NCI-H2171 treated with DMSO at 0.1 percent for 48 hours (cell line): ENCODE measurements at regions not wholly inside any gene's neighbourhood (a gene's known extent, or its start where the extent isn't known, plus 50 kb on each side); places are given as distances from the start of the nearest gene placed in this dataset.

Experiments used
- DNase-seq: peaks from one replicate; lab custom pipeline; 2025; lab: John Stamatoyannopoulos, UW

DNA sequence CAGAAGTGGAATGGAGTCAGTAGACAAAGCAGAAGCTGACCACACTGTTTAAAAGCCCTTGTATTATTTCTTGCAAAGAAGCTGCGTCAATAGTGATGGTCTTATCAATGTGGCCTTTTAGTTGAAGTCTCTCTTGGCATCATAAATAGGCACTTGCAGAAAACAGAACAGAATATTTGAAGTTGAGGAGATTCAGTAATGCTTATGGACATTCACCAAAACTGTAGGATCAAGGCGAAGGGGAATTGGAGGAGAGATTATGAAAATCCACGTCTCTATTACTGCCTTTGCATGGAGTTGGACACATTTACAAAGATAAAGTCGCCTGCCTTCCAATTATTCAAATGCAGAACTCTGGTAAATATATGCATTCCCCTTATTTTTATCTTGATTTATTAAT lies 1482.8 kb downstream of the EFNB2 start:
- no peak for DNase-seq

DNA sequence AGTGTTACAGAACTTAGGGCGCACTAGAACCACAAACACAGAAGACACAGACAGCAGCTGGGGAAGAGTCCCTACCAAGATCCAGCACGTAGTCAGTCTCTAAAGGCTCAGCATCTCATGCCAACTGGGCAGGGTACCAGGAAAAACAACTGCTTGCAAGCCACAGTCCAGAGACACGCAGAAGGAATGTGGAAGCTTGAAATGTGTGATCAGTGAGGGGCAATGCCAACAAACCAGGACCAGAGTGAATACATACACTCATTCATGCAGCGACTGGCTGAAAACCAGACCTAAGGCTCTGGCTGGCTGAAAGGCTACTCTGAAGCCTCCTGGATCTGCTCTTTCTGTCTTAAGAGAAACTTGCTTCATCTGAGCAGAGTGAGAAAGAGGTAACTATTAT lies 1484.8 kb downstream of the EFNB2 start:
- no peak for DNase-seq

DNA sequence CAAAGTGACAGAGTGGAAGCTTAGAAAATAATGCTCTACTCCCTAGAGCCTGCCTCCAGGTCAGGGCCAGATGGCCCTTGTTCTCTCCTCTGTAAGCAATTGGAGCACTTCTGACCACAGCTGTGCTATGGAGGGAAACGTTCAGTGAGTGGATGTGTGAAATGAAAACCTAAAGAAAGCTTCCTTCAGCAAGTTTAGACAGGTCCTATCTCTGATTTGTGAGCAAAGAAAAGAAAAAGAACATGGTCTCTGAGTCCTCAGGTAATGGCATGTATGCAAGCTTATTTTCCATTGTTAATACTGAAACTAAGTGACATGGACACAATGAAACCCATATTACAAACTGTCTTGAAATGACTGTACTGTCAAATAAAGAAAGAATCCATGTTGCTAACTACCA lies 1486.8 kb downstream of the EFNB2 start:
- peak; percentile 93 for DNase-seq

DNA sequence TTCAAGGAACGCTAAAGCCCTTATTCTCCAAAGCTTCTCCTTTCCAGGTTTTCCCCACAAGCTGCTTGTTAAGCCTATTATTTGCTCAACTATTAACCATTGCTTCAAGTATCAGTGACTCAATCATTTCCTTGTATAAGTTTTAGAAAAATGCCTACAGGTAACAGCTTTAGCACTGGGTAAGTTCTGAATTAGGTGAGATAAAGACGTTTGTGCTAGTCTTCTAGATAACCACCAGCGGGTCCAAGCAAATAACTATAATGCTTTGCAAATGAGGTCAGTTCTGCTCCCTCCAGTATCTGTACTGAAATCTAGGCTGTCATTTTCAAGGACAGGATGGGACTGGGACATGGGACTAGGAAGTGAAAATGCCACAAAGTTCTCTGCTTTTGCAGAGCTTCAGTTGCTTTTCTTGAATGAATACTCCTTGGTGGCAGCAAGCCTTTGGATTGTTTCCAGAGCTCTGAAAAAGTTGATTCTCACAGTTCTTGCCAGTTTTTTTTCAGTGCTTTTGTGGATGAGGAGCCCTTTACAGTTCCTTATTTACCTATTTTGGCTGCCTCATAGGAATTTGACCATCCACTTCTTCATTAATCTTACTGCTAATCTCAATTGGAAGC lies 1487.7 kb downstream of the EFNB2 start:
- DNase-seq, result peak; percentile 7

DNA sequence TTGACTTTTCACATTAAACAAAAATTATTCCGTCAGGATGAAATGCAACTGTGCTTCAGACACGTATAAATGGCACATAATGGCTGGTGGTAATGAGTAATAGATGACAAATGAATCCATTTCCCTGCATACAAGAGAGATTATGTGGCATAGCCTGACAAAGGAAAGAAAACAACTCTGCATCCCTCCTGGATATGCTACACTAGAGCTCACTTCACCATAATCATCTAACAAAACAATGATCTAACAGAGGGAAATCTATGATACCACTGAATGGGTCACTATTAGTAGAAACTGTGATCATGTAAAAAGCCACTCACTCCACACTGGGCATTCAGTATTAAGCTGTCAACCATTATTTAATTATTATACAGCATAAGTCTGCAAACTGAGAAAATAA lies 1498.4 kb downstream of the EFNB2 start:
- no peak for DNase-seq

DNA sequence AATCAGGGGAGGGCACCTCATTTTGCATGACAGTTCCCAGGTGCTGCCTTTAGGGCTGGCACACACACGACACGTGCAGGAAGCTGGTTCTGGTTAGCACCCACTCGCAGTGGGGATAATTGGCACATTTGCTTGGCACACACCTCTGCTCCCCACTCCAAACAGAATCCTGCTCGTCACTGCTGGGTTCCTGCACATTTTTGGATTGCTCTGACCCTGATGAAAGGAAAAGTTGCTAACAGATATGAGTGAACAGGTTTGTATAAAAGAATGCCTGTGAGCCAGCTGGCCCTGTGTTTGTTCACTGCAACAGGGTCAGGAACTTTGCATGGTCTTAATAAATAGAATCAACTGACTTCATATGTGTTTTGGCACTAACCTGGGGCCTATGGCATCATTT lies 1500.4 kb downstream of the EFNB2 start:
- no peak for DNase-seq

DNA sequence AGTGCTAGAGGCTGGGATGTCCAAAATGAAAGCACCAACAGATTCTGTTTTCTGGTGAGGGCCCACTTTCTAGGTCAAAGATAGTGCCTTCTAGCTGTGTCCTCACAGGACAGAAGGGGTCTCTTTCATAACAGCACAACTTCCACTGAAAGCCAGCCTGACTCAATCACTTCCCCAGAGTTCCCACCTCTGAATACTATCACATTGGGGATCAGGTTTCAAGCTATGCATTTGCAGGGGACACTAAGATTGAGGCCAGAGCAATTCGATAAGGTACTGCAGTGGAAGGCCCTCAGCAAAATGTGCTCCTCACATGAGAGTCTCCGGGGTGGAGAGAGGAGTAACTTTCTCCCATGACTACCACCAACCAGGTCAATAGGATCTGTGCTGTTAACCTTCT lies 1501.5 kb downstream of the EFNB2 start:
- DNase-seq, result no peak

DNA sequence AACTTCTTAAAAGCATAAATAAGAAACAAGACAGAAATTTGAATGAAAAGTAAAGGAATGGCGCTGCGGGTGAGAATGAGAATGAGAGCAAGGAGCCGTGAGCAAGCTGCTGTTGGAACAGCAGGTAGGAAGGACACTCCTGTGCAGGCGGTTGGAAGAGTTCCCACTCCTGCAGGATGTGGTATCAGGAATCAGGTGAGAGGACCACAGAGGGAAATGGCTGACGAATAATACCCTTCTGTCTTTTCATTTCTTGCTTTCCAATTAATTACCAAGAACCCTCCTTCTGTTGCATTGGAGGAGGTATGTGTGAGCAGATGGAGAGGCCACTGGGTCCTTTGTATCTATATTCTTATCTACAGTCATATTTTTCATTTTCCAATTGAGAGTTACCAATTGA lies 1504.2 kb downstream of the EFNB2 start:
- peak; percentile 56 for DNase-seq

DNA sequence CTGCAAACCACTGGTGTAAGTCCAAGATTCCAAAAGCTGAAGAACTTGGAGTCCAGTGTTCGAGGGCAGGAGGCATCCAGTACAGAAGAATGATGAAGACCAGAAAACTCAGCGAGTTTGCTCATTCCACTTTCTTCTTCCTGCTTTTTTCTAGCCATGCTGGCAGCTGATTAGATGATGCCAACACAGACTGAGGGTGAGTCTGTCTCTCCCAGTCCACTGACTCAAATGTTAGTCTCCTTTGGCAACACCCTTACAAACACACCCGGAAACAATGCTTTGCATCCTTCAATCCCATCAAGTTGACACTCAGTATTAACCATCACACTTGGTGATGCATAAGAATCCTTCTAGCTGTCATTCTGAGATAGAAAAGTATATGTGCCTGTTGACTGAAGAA lies 1504.6 kb downstream of the EFNB2 start:
- no peak for DNase-seq

DNA sequence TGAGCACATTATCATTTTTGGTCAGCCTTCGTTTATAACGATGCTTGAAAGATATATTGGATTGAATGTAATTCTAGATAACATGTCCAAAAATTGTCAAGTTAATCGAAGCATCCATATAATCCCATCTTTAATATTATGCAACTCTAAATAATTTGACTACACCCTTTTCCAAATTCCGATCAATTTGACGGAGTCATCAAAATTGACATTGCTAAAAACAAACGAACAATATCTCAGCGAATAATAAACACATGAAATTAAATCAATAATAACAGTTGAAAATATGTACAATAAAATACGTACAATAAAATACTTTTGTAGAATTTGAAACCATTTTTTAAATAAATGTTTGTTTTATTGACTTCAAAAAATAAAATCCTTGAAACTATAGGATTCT lies 1516.4 kb downstream of the EFNB2 start:
- no peak for DNase-seq

DNA sequence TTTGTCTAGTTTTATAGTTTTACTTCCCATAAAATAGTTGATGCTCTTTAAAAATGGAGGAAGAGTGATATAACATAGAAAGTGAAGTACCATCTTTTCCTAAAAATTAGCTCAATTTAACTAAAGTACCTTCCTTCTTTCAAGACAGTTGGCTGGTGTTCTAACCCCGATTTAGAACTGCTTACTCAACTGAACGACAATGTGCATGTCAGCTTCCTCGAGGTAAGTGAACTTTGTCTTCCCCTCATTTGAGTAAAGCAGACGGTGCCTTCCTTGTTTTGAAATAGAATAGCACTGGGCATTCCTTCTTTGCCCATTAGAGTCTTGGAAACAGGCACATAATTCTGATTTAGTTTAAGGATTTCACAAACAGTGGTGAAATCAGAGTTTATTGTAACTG lies 1519.2 kb downstream of the EFNB2 start:
- DNase-seq, result no peak

DNA sequence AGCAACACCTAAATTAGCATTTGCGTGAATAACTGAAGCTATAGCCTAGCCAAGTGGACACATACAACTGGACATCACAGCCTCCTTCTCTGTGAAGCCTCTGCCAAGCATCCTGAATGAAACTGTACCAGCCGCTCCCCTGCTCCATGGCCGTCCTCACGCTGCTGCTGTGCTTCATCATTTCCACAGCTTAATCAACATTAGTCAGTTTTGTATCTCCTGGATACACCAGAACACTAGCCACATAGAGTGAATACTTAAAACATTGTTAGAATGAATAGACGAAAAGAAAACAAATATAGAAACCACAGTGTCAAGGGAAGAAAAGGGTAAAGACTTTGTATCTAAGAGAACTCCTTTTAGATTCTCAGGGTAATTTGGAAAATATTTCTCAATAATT lies 1526.9 kb downstream of the EFNB2 start:
- DNase-seq, result no peak

DNA sequence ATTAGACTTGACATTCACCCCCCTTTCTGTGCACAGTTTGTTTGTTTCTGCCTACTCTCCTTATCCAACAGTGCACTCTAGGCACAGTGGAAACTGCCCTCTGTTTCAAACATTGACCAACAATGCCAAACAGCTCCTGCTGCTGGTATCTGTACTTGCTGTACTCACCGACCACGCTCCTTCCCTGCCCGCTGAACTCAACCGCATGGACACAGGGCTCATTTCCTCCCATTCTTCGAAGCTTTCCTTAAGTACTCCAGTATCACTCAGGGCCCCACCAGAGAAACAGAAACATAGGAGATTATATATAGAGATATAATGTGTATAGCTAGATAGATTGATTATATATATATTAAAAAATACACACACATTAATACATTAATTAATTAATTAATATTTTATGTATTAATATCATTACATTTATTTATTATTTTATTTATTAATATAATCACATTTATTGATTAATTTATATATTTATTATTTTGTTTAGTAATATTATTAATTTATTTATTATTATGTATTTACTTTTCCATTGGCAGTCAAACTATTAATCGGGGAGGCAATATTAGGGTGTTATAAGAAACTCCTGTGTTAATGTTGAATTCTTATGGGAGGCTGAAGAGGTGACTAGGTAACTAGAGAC lies 1528.2 kb downstream of the EFNB2 start:
- DNase-seq, result no peak

DNA sequence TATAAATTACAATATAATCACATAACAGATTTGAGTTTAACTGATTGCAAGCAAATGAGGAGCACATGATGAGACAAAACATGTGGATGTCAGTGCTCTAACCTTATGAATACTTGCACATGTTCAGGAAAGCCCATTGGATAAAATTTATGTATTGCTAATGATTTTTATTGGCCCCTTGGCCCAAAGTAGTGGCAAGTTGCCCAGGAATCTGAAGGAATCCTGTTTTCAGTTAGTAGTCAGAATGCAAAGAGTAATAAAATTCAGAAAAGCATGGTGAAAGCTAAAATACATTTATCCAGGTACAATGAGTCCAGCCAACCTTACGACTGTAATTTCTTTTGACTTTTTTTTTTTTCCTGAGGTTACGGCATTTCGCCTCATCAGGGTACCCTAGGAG lies 1539.4 kb downstream of the EFNB2 start:
- no peak for DNase-seq

DNA sequence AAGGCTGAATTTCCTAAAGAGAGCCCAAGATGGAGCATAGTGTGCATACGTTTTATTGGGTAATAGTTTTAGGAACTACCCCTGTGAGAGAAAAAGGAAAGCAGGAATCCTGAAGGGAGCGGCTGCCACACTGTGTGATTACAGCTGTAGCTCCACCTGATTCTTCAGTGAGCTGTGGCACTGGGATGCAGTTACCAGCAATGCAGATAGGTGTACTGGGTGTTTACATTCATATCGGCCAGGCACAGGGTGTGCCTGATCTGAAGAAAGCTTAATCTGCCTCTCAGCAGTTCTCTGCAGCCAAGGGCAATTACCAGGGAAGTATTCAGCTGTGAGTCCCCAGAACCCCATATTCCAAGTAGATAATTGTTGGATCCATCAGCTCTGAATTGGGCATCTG lies 1541.8 kb downstream of the EFNB2 start:
- DNase-seq, result no peak

DNA sequence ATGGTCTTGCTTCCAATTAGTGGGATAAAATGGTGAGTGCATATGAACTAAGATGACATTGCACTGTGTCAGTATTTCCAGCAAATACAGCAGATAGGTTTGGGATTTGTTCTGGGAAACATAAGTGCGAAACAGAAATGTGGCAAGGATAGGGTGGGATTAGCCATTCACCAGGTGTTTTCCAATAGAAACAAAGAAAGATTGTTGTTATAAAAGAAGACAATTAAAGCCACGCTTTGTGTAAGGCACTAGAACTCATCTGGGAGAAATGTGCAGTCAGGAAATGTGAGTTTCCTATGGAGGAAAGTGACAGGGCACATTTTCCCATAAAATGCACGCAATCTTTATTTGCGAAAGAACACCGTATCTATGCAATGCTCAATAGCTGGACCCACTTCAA lies 1547.8 kb downstream of the EFNB2 start:
- no peak for DNase-seq

DNA sequence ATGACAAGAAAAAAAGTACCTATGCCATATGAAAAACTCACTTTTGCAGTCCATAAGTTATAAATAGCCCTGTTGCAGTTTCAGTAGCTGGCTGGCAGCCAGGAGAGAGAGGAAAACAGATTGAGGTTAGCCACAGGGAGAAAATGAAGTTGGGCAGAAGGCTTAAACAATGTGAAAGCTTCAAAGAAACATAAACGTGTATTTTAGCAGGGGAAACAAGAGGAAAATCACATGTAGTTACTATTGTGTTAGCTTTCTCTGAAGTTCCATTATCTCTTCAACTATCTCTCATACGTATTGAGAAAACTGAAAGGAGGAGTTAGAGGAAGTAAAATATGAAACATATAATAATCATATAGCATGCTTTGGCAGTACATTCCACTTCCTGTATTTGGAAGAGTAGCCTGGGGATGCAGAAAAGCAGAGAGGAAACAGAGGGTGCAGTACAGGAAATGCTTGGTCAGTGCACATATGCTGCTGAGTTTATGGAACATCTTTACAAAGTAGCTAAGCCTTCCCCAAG lies 1551.1 kb downstream of the EFNB2 start:
- peak; percentile 74 for DNase-seq

DNA sequence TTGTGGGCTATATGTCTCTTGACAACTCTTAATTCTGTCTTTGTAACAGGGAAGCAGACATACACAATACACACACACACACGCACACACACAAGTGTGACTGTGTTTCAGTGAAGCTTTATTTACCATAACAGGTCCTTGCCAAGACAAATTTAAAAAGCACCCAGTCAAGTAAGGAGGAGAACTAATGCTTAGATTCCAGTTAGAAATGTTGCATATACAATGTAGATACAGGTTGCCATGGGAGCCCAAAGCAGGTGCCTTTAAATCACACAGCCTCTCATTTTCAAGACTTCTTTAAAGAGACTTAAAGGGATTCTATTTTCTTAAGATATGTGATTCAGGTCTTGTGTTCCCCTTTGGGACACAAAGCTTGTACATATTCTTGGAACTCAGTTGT lies 1551.9 kb downstream of the EFNB2 start:
- DNase-seq, result no peak

DNA sequence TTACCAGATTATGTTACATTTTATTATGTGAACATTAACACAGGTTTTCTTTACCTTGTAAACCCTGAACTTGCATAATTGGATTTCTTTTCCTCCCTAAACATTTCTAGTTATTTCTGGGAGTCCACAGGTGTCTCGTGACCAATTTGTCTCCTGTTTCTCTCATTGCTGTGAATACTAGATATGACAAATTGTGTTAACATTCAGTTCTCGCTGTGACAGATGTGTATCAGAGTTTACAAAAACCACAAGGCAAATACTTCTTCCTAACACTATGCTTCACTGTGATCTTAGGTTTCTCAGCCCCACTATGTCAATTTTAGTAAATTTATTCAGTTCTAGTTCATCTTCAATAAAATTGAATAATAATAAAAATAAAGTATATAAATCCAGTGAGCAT lies 1554.9 kb downstream of the EFNB2 start:
- DNase-seq, result peak; percentile 31

DNA sequence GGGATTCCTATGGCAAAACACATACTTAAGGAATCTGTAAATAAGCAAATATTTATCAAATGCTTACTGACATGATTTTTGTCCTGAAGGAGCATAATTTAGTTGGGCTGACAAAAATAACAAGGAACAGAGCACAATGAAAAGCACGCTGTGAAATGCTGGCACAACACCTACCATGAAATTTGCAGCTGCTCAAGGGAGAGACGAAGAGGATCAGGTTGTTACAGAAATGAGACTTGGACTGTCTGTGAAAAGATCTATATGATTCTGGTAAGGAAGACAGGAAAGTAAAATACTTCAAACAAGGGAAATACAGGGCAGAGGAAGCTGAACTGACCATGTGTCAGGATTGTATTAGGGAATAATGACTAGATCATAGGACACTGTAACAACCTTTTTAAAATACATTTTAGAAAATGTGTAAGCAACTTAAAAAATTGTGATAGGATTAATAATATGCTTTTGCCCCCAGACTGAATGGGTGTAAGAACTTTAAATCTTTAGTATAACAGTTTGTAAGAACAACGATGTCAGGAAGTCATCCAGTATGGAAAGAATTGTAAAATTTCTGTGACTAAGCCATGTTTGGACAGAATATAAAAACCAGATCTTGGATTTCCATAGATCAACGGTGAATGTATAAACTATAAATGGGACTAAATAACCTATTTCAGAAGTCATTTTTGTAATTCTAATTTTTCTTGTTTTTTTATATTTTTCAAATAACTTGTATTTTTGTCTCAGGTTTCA lies 1556.0 kb downstream of the EFNB2 start:
- no peak for DNase-seq

DNA sequence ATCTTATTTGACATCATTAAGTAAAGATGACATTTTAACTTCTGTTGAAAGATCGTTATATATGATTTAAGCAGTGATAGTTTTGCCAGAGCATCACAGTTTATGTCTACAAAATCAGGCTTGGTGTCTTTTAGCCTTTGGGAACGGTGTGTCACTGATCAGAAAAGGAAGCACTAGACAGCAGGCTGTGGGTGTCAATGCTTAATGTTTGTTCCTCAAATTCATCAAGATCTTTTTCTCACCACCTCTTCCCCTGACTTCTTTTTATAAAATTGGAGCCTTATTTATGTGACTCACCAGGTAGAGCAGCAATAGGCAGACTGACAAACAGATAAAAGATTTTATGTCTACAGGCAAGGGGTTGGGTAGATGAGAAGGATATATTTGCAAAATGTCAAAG lies 1558.5 kb downstream of the EFNB2 start:
- no peak for DNase-seq

DNA sequence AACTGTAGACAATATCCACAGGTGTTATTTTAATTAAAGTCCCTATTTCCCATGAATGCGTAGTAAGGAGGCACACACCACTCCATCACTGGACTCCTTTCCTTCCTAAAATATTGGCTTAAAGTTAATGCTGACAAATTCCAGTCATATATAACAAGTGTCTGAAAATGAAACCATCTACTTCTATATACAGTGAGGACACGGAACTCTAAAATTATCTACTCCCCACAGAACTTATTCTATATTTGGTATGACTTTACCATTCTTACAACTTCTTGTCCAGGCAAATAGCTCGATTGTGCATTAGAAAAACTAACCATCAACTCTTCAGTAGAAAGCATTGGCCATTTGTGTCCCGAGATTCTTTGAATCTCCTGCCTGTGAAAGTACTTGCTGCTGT lies 1560.2 kb downstream of the EFNB2 start:
- no peak for DNase-seq

DNA sequence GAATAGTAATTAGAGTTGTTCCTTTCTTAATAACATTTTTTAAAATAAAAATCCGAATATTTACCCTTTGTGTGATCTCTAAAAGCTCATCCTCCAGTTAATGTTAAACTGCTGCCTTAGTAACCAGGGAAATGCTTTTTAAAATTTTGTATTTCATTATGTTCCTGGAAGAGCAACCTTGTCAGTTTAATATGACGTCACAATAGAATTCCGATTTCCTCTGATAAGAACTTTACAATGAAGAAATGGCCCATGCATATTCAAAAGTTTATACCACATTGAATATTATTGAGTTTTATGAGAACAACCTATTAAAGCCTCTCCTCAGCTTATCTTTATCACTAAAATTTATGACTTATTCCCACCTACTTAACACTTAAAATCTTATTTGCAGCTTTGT lies 1566.6 kb downstream of the EFNB2 start:
- no peak for DNase-seq
